PFSK-1 (cell line): ENCODE measurements at regions not wholly inside any gene's neighbourhood (a gene's known extent, or its start where the extent isn't known, plus 50 kb on each side); places are given as distances from the start of the nearest gene placed in this dataset.

Experiments used
- FOXP2 ChIP-seq: optimal IDR thresholded peaks from 2 replicates; pipeline ENCODE3; 2011; ENCODE audit warnings: borderline replicate concordance, control low read depth, inconsistent platforms; ENCODE audit not compliant: insufficient read depth; ENCODE audit errors: extremely low read length, extremely low read depth
- POLR2AphosphoS5 ChIP-seq: IDR thresholded peaks from 2 replicates; pipeline ENCODE4 v1.6.1; 2012; ENCODE audit warnings: low read depth, mild to moderate bottlenecking, control low read depth, low read length, moderate library complexity
- SIN3A ChIP-seq: IDR thresholded peaks from 2 replicates; pipeline ENCODE4 v1.6.1; 2012; ENCODE audit warnings: mild to moderate bottlenecking, low read length, moderate library complexity, borderline replicate concordance; ENCODE audit not compliant: insufficient read depth
- TAF1 ChIP-seq: IDR thresholded peaks from 2 replicates; pipeline ENCODE4 v1.6.1; 2012; ENCODE audit warnings: low read length, control low read depth, borderline replicate concordance; ENCODE audit not compliant: insufficient read depth
- TF ChIP-seq, protein P1 (sequence below), 2 experiments: IDR thresholded peaks; 2 replicates each; pipeline versions ENCODE4 v1.6.1 to v1.8.0; 2011 to 2012; ENCODE audit warnings: low read depth in 2 of 2, low read length in 2 of 2, control low read depth in 1 of 2, inconsistent platforms in 1 of 2, mild to moderate bottlenecking in 1 of 2, moderate library complexity in 1 of 2; ENCODE audit not compliant: insufficient read depth in 1 of 2

DNA sequence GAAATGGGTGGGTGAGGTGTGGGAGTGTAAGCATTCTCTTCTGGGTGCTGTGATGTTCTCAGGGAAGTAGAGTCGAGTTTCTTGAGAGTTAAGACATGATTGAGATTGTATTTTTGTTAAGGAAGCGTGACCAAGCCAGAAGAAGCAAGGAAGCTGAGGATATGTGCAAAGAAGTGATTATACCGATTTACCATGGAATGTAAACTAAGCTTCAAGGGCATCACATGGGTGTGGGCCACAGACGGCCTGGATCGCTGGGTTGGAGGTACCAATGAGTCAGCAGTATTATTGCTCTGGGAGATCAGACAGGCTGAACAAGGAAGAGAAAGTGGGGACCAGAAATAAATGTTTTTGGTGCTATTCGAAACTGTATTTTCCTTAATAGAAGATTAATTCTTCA lies 184.1 kb upstream of the GMDS start:
- TF ChIP-seq SIN3A (no peak), TAF1 (no peak), POLR2AphosphoS5 (no peak)
- TF ChIP-seq, protein P1, sequence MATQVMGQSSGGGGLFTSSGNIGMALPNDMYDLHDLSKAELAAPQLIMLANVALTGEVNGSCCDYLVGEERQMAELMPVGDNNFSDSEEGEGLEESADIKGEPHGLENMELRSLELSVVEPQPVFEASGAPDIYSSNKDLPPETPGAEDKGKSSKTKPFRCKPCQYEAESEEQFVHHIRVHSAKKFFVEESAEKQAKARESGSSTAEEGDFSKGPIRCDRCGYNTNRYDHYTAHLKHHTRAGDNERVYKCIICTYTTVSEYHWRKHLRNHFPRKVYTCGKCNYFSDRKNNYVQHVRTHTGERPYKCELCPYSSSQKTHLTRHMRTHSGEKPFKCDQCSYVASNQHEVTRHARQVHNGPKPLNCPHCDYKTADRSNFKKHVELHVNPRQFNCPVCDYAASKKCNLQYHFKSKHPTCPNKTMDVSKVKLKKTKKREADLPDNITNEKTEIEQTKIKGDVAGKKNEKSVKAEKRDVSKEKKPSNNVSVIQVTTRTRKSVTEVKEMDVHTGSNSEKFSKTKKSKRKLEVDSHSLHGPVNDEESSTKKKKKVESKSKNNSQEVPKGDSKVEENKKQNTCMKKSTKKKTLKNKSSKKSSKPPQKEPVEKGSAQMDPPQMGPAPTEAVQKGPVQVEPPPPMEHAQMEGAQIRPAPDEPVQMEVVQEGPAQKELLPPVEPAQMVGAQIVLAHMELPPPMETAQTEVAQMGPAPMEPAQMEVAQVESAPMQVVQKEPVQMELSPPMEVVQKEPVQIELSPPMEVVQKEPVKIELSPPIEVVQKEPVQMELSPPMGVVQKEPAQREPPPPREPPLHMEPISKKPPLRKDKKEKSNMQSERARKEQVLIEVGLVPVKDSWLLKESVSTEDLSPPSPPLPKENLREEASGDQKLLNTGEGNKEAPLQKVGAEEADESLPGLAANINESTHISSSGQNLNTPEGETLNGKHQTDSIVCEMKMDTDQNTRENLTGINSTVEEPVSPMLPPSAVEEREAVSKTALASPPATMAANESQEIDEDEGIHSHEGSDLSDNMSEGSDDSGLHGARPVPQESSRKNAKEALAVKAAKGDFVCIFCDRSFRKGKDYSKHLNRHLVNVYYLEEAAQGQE (IDR thresholded peaks at IDR 0.05; ENCODE audit: insufficient read depth in 1 of 2, low read depth in 2 of 2, low read length in 2 of 2) = no peak

DNA sequence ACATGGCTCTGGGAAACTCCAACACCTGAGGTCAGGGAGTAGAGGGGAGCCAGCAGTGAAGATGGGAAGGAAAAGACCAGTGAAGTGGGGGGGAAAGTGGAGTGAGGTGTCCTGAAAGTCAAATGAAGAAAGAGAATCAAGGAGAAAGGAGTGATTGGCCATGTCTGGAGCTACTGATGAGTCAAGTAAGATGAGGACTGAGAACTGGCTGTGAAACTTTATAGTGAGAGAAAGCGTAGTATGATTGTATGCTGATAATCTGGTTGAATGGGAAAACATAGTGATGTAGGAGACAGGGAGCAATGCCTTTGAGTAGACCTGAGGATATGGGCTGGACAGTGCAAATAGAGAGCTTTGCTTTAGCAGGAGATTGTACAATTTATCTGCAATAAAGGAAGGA lies 183.6 kb upstream of the GMDS start:
- TF ChIP-seq POLR2AphosphoS5 (no peak), SIN3A (no peak), FOXP2 (no peak), TAF1 (no peak)
- TF ChIP-seq, protein P1 (IDR thresholded peaks at IDR 0.05; ENCODE audit: insufficient read depth in 1 of 2, low read depth in 2 of 2, low read length in 2 of 2) = no peak

DNA sequence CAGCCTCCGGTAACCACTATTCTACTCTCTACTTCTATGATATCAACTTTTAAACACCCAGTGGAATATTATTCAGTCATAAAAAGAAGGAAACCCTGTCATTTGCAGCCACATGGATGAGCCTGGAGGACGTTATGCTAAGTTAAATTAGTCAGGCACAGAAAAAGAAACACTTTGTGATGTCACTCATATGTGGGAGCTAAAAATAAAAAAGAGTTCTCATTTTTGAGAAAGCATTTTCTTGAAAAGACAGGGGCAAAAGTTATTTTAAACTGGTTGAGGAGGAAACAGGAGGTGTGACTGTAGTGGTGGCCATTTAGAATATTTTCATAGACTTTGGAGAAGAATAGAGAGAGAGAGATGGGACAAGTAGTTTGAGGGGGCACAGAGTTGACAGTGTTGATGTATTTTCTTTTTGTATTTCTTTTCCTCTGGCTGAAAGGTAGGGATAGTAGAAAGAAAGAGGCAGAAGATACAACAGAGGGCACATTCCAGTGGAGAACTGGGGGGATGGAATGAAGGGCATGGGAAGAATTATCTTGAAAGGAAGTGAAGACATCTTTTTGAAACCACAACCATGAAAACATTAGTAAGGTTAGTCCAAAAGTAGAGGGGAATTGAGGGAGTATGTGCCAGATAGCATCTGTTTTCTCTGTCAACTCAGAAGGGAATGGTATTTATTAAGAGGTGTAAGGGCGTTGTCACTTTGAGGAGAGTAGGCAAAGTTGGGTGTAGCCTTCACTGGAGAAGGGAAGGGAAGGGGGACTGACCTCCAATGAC lies 181.3 kb upstream of the GMDS start:
- no peak for TF ChIP-seq SIN3A
- no peak for TF ChIP-seq FOXP2
- TF ChIP-seq, protein P1 (IDR thresholded peaks at IDR 0.05; ENCODE audit: insufficient read depth in 1 of 2, low read depth in 2 of 2, low read length in 2 of 2) = no peak
- no peak for TF ChIP-seq POLR2AphosphoS5
- no peak for TF ChIP-seq TAF1

DNA sequence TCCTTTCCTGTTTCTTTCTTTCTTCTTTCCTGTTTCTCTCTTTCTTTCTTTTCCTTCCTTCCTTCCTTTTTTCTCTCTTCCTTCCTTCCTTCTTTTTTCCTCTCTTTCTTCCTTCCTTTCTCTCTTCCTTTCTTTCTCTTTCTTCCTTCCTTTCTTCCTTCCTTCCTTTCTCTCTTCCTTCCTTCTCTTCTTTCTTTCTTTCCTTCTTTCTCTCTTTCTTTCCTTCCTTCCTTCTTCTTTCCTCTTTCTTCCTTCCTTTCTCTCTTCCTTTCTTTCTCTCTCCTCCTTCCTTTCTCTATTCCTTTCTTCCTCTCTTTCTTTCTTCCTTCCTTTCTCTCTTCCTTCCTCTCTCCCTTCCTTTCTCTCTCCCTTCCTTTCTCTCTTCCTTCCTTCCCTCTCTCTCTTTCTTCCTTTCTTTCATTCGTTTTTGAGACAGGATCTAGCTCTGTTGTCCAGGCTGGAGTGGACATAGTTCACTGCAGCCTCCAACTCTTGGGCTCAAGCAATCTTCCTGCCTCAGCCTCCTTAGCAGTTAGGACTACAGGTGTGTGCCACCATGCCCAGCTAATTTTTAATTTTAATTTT lies 170.8 kb upstream of the GMDS start:
- TF ChIP-seq, protein P1 (IDR thresholded peaks at IDR 0.05; ENCODE audit: insufficient read depth in 1 of 2, low read depth in 2 of 2, low read length in 2 of 2) = no peak
- TF ChIP-seq SIN3A = no peak
- no peak for TF ChIP-seq POLR2AphosphoS5
- TF ChIP-seq TAF1 = no peak
- no peak for TF ChIP-seq FOXP2
